ENCODE measurements at regions not wholly inside any gene's neighbourhood (a gene's known extent, or its start where the extent isn't known, plus 50 kb on each side); places are given as distances from the start of the nearest gene placed in this dataset.

DNA sequence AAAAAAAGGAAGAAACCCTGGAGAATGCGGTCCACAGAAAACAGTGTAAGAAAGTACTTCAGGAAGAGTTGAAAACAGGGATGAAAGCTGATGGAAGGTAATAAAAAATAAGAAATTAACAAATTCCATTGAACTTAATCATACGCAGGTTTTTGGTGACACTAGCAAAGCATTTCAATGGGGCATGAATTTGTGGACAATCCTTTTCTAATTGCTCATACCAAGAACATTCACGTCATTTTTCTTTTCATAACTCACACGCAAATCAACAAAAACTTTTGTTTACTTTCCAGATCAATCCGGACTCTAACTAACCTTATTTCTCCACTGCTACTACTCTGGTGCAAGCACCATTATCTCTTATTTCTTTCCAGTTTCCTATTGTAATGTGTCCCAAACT lies 1195.0 kb downstream of the SLITRK5 start:
- H3K27ac Mint-ChIP-seq = no peak overlapping the region
- ATAC-seq = no peak
- POLR2A ChIA-PET = no interaction called here
- no peak for DNase-seq
- H3K4me1 Mint-ChIP-seq = peaks cover 0 to 2% (median 0%) of the 10 kb centered on the region in 4 donors
- H3K4me3 Mint-ChIP-seq = no peak overlapping the region
- H3K36me3 Mint-ChIP-seq = no peaks in the 10 kb centered on the region
- peaks cover 0 to 15% (median 0%) of the 10 kb centered on the region in 9 donors for H3K9me3 Mint-ChIP-seq
- no peaks in the 10 kb centered on the region for H3K27me3 Mint-ChIP-seq

DNA sequence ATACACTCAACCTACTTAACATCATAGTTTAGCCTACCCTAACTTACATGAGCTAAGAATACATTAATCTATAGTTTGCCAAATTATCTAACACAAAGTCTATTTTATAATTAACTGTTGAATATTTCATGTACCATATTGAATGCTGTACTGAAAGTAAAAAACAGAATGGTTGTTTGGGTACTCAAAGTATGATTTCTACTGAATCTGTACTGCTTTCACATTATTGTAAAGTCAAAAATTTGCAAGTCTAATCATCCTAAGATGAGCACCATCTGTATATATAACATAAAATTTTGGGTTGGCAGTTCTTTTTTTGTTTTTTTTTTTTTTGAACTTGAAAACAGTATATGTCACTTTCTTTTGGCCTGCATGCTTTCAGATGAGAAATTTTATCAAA lies 1212.6 kb downstream of the SLITRK5 start:
- Mint-ChIP-seq H3K27ac (no peak overlapping the region), H3K27me3 (no peaks in the 10 kb centered on the region), H3K4me3 (no peak overlapping the region), H3K36me3 (peaks cover 0 to 5% (median 0%) of the 10 kb centered on the region in 3 donors), H3K4me1 (no peaks in the 10 kb centered on the region), H3K9me3 (peaks cover 0 to 18% (median 7%) of the 10 kb centered on the region in 9 donors)
- no peak for DNase-seq
- no peak for ATAC-seq
- POLR2A ChIA-PET = no interaction called here

DNA sequence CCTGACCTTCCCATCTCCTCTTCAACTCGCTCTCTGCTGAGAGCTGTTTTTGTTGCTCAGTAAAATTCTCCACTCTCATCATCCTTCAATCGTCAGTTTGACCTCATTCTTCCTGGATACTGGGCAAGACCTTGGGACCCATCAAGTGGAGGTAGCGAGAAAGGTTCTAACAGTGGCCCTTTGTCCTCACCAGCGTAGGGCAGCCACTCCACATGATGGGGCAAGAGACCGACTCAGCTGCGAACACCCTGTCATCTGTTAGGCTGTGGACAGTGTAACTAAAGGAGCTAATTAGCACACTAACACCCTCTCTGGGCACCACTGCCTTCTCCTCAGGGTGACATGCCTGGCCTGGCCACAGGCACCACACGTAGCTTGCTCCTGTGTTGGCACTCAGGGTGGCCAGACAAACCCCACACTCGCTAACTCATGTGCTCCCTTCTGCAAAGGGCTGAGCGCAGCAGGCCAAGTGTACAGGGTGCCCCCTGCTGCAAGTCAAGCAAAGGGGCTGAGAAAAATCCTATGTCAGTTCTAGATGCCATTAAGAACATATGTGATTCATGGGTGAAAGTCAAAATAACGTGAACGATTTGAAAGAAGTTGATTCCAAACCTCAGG lies 1216.0 kb downstream of the SLITRK5 start:
- POLR2A ChIA-PET = no interaction called here
- DNase-seq (no peak), ATAC-seq (no peak)
- H3K9me3 Mint-ChIP-seq = peaks cover 0 to 6% (median 2%) of the 10 kb centered on the region in 9 donors
- H3K36me3 Mint-ChIP-seq = no peaks in the 10 kb centered on the region
- no peaks in the 10 kb centered on the region for H3K4me1 Mint-ChIP-seq
- H3K27ac Mint-ChIP-seq = peak overlapping the region in 1 of 10 donors; percentile 61
- no peak overlapping the region for H3K4me3 Mint-ChIP-seq
- H3K27me3 Mint-ChIP-seq = no peaks in the 10 kb centered on the region

DNA sequence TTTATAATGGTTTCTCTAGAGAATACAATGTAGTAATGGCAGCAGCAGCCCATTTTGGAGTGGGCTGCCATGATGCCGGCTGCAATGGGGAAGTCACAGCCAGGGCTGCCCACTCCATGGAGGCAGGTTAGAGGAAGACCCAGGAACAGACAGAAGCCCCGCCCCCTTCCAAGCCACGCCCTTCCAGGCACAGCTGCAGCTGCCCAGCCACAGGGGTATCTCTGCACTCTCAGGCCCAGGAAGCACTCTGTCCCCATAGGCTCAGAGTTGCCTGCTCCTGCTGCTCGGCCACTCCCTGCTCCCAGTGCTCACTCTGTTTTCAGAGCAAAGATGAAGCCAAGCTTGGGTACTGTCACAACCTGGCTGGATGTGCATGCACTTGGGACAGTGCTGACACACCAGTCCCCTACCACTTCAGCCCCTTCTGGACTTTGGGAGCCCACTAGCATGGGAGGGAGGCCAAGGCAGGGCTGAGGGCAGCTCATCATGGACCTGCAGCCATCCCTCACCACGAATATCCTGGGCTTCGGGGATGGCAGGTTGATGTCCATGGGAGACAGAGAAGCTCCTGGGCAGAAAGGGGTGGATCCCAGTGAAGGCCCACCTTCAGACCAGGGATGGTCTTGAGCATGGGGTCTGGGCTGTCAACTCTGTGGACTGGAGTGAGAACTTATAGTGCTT lies 1224.2 kb downstream of the SLITRK5 start:
- H3K36me3 Mint-ChIP-seq = peaks cover 0 to 2% (median 0%) of the 10 kb centered on the region in 3 donors
- POLR2A ChIA-PET = no interaction called here
- ATAC-seq = no peak
- DNase-seq = no peak
- H3K27ac Mint-ChIP-seq = no peak overlapping the region
- peaks cover 0 to 2% (median 0%) of the 10 kb centered on the region in 4 donors for H3K4me1 Mint-ChIP-seq
- H3K4me3 Mint-ChIP-seq = no peak overlapping the region
- peaks cover 0 to 6% (median 0%) of the 10 kb centered on the region in 9 donors for H3K9me3 Mint-ChIP-seq
- no peaks in the 10 kb centered on the region for H3K27me3 Mint-ChIP-seq

DNA sequence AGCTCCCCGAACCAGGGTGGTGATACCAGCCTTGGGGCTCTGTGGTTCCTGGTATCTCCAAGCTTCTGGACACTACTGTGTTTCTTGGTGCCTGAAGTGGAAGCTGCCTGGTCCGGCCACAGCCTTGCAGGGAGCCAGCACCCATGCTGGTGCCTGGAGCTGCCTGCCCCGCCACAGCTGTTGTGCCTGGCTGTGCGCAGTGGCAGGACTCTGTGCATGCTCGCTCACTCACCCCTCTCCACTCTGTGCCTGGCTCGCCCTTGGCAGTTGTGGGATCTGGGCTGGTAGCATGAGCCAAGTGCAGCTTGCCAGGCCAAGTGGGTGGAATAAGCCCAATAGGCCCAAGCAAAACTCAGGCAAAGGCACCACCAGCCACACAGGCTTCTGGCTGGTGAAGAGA lies 1225.3 kb downstream of the SLITRK5 start:
- no peak for ATAC-seq

DNA sequence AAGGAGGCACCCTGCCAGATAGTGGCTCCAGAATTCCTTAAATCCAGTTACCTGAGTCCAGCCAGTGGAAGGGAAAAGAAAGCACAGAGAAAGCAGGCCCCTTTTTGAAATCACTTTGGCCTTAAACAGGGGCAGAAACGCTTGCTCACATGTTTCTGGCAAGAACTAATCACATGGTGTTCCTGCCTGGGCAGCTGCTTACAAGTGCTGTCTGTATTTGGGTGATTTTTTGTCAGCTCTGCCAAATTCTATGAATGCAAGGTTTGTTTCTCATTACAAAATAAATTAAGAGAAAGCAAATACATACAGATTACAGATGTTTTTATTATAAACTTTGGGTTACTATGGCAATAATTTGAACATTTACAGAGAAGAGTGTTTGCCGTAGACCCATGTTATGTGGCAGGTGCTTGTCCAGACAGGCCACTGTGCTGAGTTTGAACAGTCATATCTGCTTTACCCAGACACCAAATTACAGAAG lies 1237.8 kb downstream of the SLITRK5 start:
- Mint-ChIP-seq H3K4me3 (no peak overlapping the region), H3K27ac (no peak overlapping the region), H3K36me3 (no peaks in the 10 kb centered on the region), H3K9me3 (peaks cover 0 to 8% (median 3%) of the 10 kb centered on the region in 9 donors), H3K27me3 (no peaks in the 10 kb centered on the region), H3K4me1 (peaks cover 0 to 2% (median 0%) of the 10 kb centered on the region in 4 donors)
- DNase-seq (no peak), ATAC-seq (no peak)
- POLR2A ChIA-PET = no interaction called here

More for the DNA sequence above, 1225.3 kb downstream of the SLITRK5 start:
- Mint-ChIP-seq H3K36me3 (peaks cover 0 to 2% (median 0%) of the 10 kb centered on the region in 3 donors), H3K27me3 (no peaks in the 10 kb centered on the region), H3K27ac (peak overlapping the region in 1 of 10 donors; percentile 24), H3K4me3 (no peak overlapping the region), H3K9me3 (peaks cover 0 to 7% (median 0%) of the 10 kb centered on the region in 9 donors), H3K4me1 (peaks cover 0 to 2% (median 0%) of the 10 kb centered on the region in 4 donors)
- POLR2A ChIA-PET = no interaction called here
- peak in 1 of 10 donors; percentile 6 for DNase-seq

DNA sequence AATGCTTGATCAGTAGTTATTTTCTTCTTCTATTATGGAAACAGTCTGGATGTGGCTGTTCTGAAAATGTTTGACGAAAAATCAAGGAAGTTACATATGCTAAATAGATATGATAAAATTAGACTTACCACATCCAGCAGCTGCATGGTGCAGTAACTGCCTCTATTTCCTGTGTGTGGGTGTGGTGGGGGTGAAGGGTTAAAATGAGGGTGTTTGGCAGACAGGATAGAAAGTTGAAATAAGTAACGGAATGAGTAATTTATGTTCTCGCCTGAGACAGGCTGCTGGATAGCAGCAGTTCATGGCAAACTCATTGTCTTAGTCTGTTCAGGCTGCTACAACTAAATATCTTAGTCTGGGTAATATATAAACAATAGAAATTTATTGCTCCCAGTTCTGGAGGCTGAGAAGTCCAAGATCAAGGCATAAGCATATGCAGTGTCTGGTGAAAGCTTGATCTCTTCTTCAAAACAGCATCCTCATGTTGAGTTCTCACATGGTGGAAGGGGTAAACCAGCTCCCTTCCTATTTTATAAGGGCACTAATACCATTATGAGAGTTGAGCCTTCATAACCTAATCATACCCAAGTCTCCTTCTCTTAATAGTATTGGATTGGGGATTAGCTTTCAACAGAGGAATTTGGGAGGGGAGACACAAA lies 1248.9 kb downstream of the SLITRK5 start:
- H3K36me3 Mint-ChIP-seq = peaks cover 0 to 7% (median 0%) of the 10 kb centered on the region in 3 donors
- peak in 3 of 10 donors; percentile 9 to 38 (median 16) for DNase-seq
- no peaks in the 10 kb centered on the region for H3K27me3 Mint-ChIP-seq
- H3K27ac Mint-ChIP-seq = peak overlapping the region in 3 of 10 donors; percentile 43 to 71 (median 56)
- peaks cover 5 to 19% (median 13%) of the 10 kb centered on the region in 4 donors for H3K4me1 Mint-ChIP-seq
- POLR2A ChIA-PET = no interaction called here
- peak overlapping the region in 8 of 10 donors; percentile 1 to 63 (median 27) for H3K4me3 Mint-ChIP-seq
- H3K9me3 Mint-ChIP-seq = peaks cover 0 to 13% (median 0%) of the 10 kb centered on the region in 9 donors
- ATAC-seq = peak in 1 of 2 donors; percentile 75

DNA sequence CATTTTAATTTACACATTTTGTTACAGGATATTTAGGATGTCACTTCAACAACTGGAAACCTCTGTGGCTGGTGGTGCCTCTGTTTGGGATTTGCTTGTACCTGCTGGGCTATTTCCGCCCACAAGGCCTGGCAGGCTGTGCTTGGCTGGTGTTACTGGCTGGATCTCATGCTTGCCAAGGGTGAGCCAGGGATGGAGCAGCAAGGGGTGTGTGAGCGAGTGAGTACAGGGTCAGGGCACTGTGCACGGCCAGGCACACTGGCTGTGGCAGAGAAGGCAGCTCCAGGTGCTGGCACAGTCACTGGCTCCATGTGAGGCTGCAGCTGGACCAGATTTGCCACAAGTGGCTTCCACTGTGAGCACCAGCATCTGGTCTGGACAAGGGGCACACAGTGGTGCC lies 1254.8 kb downstream of the SLITRK5 start:
- no peak overlapping the region for H3K4me3 Mint-ChIP-seq
- DNase-seq (no peak), ATAC-seq (no peak)
- H3K27ac Mint-ChIP-seq = no peak overlapping the region
- no peaks in the 10 kb centered on the region for H3K27me3 Mint-ChIP-seq
- no peaks in the 10 kb centered on the region for H3K4me1 Mint-ChIP-seq
- POLR2A ChIA-PET = no interaction called here
- H3K9me3 Mint-ChIP-seq = peaks cover 0 to 4% (median 0%) of the 10 kb centered on the region in 9 donors
- H3K36me3 Mint-ChIP-seq = no peaks in the 10 kb centered on the region

DNA sequence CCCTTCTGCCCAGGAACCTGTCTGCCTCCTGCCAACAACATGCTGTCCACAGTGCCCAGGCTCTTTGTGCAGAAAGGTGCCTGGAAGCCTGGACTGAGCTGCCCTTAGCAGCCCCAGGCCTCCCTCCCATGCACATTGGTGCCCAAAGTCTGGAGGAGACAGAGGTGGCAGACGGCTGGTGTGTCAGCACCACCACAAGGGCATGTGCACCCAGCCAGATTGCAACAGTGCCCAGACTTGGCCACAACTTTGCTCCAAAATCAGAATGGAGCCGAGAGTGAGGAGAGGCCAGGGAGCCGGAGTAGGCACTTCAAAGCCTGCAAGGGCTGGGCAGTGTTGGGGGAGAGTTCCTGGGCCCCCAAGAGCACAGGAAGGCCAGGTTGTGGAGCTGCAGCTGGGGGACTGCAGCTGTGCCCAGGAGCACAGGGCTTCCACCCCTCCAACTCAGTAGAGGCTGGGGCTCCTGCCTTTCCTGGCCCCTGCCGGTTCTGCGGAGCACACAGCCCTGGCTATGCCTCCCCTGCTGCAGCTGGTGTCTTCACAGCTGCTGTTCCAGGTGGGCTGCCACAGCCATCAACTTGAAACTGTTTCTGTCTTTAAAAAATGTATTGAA lies 1255.8 kb downstream of the SLITRK5 start:
- Mint-ChIP-seq H3K4me3 (no peak overlapping the region), H3K36me3 (no peaks in the 10 kb centered on the region)
- POLR2A ChIA-PET = no interaction called here

DNA sequence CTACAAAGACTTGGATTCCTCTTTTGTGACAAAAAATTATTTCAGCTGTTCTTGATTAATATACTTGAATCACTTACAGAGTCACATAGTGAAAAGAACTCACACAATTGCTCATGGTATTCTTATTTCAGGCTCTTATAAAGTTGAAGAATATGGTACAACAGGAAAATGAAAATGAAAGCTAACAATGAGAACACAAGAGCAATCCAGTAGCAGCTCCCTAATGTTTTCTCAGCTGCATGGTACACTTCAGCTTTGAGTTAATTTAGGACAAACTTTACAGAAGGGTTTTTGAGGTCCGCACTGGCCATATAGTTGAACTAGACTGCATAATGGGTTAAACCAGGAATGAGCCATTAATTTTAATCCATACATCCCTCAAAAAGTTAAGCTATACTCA lies 1261.8 kb downstream of the SLITRK5 start:
- Mint-ChIP-seq H3K36me3 (no peaks in the 10 kb centered on the region), H3K4me1 (peaks cover 0 to 7% (median 0%) of the 10 kb centered on the region in 4 donors), H3K27me3 (no peaks in the 10 kb centered on the region), H3K27ac (peak overlapping the region in 1 of 10 donors; percentile 69), H3K9me3 (no peaks in the 10 kb centered on the region), H3K4me3 (peak overlapping the region in 1 of 10 donors; percentile 22)
- DNase-seq = no peak
- no peak for ATAC-seq
- POLR2A ChIA-PET = no interaction called here

More for the DNA sequence above, 1255.8 kb downstream of the SLITRK5 start:
- Mint-ChIP-seq H3K27me3 (no peaks in the 10 kb centered on the region), H3K27ac (no peak overlapping the region), H3K4me1 (no peaks in the 10 kb centered on the region), H3K9me3 (peaks cover 0 to 4% (median 0%) of the 10 kb centered on the region in 9 donors)
- DNase-seq (peak in 1 of 10 donors; percentile 52), ATAC-seq (no peak)

DNA sequence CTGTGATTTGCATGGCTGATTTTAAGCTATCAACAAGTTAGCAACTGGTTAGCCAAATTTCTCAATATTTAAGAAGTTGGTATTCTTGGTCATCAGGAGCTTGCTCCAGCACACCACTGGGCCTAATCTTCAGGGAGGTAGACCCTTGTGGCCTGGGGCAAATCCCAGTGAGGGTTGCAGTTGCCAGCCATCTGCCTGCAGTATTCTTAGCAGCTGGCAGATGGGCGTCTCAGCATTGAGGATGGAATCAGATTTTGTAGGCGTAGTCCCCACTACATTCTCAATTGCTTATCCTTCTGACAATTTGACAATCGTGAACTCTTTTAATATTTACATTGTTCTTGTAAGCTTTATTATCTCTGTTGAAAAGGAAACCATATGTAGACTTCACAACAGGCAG lies 1266.2 kb downstream of the SLITRK5 start:
- DNase-seq (no peak), ATAC-seq (no peak)
- peaks cover 0 to 9% (median 0%) of the 10 kb centered on the region in 4 donors for H3K4me1 Mint-ChIP-seq
- no peaks in the 10 kb centered on the region for H3K36me3 Mint-ChIP-seq
- peaks cover 0 to 3% (median 0%) of the 10 kb centered on the region in 9 donors for H3K9me3 Mint-ChIP-seq
- H3K4me3 Mint-ChIP-seq = no peak overlapping the region
- POLR2A ChIA-PET = no interaction called here
- no peaks in the 10 kb centered on the region for H3K27me3 Mint-ChIP-seq
- H3K27ac Mint-ChIP-seq = no peak overlapping the region

DNA sequence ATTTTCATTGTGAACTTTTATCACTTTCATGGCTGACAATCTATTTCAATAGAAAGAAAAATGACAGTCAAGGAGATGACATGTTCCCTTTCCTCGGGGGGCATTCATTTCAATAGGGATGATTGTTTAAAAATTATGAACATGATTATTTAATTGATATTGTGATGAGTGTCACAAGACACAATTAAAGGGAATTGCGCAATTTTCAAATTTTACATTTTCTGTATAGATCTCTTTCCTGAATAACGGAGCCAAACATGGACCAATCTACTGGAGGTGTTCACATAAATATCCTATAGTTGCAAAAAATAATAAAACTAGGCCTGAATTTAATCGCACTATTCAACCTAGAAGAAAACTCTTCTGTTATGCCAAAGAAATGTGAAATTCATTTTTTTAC lies 1274.6 kb downstream of the SLITRK5 start:
- Mint-ChIP-seq H3K4me3 (no peak overlapping the region), H3K36me3 (no peaks in the 10 kb centered on the region), H3K27ac (no peak overlapping the region), H3K4me1 (no peaks in the 10 kb centered on the region), H3K27me3 (no peaks in the 10 kb centered on the region), H3K9me3 (peaks cover 0 to 4% (median 0%) of the 10 kb centered on the region in 9 donors)
- POLR2A ChIA-PET = no interaction called here
- no peak for DNase-seq
- ATAC-seq = no peak

DNA sequence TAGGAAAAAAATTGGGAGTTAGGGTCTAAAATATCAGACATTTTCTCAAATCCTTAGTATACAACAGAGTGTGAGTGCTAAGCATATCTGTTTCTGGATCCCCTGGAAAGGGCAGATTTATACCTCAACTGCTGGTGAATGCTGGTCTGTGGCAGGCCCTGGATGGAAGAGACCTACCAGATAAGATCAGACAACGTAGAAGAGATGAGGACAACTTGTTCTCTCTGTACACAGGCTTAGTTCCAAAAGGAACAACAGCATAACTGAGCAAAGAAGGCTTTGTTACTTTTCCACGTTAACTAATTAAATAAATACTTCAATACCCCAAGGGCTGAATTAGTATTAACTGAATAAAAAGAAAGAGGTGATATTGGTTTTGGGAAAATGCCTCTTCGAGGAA lies 1277.3 kb downstream of the SLITRK5 start:
- POLR2A ChIA-PET = no interaction called here
- no peak for ATAC-seq
- no peaks in the 10 kb centered on the region for H3K4me1 Mint-ChIP-seq
- no peak overlapping the region for H3K27ac Mint-ChIP-seq
- H3K36me3 Mint-ChIP-seq = no peaks in the 10 kb centered on the region
- no peaks in the 10 kb centered on the region for H3K27me3 Mint-ChIP-seq
- H3K4me3 Mint-ChIP-seq = no peak overlapping the region
- peaks cover 0 to 2% (median 0%) of the 10 kb centered on the region in 9 donors for H3K9me3 Mint-ChIP-seq
- no peak for DNase-seq

Data from naive thymus-derived CD8-positive, alpha-beta T cell (primary cell).